ENCODE measurements at regions not wholly inside any gene's neighbourhood (a gene's known extent, or its start where the extent isn't known, plus 50 kb on each side); places are given as distances from the start of the nearest gene placed in this dataset.
A peak's percentile ranks its signal among the peaks of the same experiment; 100 is the strongest.

GRCh38 chr4:23312686-23313085 lies 577.2 kb downstream of the PPARGC1A start:
- no peak for FAIRE-seq
- Histone ChIP-seq H3K79me2 (ENCODE audit: control insufficient read depth, insufficient read depth, low read length) (no peaks in the 10 kb centered on the region), H3K4me1 (replicated peaks in 1 of 2; ENCODE audit: control insufficient read depth in 2 of 2, insufficient read depth in 2 of 2, low read length in 2 of 2) (no peaks in the 10 kb centered on the region), H3K36me3 (ENCODE audit: control insufficient read depth, insufficient read depth, low read length) (no peaks in the 10 kb centered on the region), H3K27ac (ENCODE audit: extremely low read depth, low read depth, low read length) (no peak overlapping the region), H4K20me1 (replicated peaks; ENCODE audit: control insufficient read depth, insufficient read depth, low read length) (no peaks in the 10 kb centered on the region), H3K9ac (ENCODE audit: insufficient read depth in 1 of 2, low read depth in 2 of 2, low read length in 2 of 2) (no peak overlapping the region), H2AFZ (ENCODE audit: low read depth, low read length) (no peak overlapping the region), H3K9me1 (ENCODE audit: control insufficient read depth, insufficient read depth, low read length) (no peaks in the 10 kb centered on the region), H3K4me2 (ENCODE audit: insufficient read depth, low read length) (no peak overlapping the region), H3K27me3 (ENCODE audit: control insufficient read depth in 2 of 2, insufficient read depth in 2 of 2, low read length in 2 of 2) (no peaks in the 10 kb centered on the region), H3K9me3 (replicated peaks; ENCODE audit: control insufficient read depth, insufficient read depth, low read depth, low read length) (no peaks in the 10 kb centered on the region; the same call in 1 of the 2 replicates), H3K4me3 (no peak overlapping the region)
- intact Hi-C loops (cut with micrococcal nuclease): no loop called here
- CTCF ChIA-PET (ENCODE audit: low intra/inter-chr PET ratio): no interaction called here
- POLR2A ChIA-PET: no interaction called here
- ATAC-seq: no peak
- no peak for DNase-seq (ENCODE audit: extremely low read depth in 1 of 4, low spot score in 3 of 4)
- in situ Hi-C loops (cut with MboI): no loop called here
- no TSS peak for BruUV-seq (replicated peaks)
- TF ChIP-seq TRIM28 (IDR thresholded peaks at IDR 0.05) (no peak), IFI16 (CRISPR knock-in tag; IDR thresholded peaks at IDR 0.05) (no peak), POLR3A (IDR thresholded peaks at IDR 0.05; ENCODE audit: borderline replicate concordance, extremely low read depth, insufficient read depth, insufficient read length) (no peak), ERF (CRISPR knock-in tag; IDR thresholded peaks at IDR 0.05) (no peak), KLF10 (CRISPR knock-in tag; IDR thresholded peaks at IDR 0.05) (no peak), RFX5 (IDR thresholded peaks at IDR 0.05; ENCODE audit: low read depth, low read length) (no peak), TCF7L2 (IDR thresholded peaks at IDR 0.05; ENCODE audit: low read depth, low read length) (no peak), MED1 (CRISPR knock-in tag; IDR thresholded peaks at IDR 0.05; ENCODE audit: borderline replicate concordance) (no peak), AFF1 (IDR thresholded peaks at IDR 0.05; ENCODE audit: low read depth in 1 of 2, partially characterized antibody in 2 of 2) (no peak), HDAC8 (tag; IDR thresholded peaks at IDR 0.05) (no peak), MAFG (tag; conservative IDR thresholded peaks at IDR 0.05) (peak; percentile 63), SMAD4 (CRISPR knock-in tag; conservative IDR thresholded peaks at IDR 0.05) (no peak), ATF3 (IDR thresholded peaks at IDR 0.05) (no peak), ATF3 (CRISPR knock-in tag; conservative IDR thresholded peaks at IDR 0.05) (no peak), SP2 (IDR thresholded peaks at IDR 0.05; ENCODE audit: extremely low read depth, low read depth, low read length, poor library complexity, severe bottlenecking) (no peak), MAFK (IDR thresholded peaks at IDR 0.05; ENCODE audit: low read length) (peak; percentile 41; the same call in 1 of the 2 replicates), ZNF764 (CRISPR knock-in tag; IDR thresholded peaks at IDR 0.05; ENCODE audit: low read depth) (no peak)
- TF ChIP-seq, protein P1, sequence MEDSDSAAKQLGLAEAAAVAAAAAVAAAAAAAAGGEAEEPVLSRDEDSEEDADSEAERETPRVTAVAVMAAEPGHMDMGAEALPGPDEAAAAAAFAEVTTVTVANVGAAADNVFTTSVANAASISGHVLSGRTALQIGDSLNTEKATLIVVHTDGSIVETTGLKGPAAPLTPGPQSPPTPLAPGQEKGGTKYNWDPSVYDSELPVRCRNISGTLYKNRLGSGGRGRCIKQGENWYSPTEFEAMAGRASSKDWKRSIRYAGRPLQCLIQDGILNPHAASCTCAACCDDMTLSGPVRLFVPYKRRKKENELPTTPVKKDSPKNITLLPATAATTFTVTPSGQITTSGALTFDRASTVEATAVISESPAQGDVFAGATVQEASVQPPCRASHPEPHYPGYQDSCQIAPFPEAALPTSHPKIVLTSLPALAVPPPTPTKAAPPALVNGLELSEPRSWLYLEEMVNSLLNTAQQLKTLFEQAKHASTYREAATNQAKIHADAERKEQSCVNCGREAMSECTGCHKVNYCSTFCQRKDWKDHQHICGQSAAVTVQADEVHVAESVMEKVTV (CRISPR knock-in tag; IDR thresholded peaks at IDR 0.05): no peak

All from K562 (cell line).